ENCODE measurements at regions not wholly inside any gene's neighbourhood (a gene's known extent, or its start where the extent isn't known, plus 50 kb on each side); places are given as distances from the start of the nearest gene placed in this dataset.

DNA sequence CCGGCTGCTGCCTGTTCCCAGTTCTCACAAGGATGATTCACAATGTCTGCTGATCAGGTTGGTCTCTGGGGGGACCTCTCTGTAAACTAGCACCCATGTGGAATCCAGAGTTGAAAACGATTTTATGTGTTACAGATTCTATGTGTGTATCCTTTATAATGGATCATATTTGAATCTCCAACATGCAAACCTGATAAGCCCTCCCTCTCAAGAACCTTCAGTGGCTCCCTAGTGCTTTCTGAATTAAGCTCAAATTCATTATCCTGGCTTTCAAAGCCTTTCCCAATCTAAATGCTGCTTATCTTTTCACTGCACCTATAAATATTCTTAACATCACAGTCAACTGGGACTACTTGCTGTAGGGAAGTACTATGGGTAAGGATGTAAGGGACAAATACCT, 166.8 kb upstream of the USP24 start (continued):
- TF ChIP-seq, protein P1, sequence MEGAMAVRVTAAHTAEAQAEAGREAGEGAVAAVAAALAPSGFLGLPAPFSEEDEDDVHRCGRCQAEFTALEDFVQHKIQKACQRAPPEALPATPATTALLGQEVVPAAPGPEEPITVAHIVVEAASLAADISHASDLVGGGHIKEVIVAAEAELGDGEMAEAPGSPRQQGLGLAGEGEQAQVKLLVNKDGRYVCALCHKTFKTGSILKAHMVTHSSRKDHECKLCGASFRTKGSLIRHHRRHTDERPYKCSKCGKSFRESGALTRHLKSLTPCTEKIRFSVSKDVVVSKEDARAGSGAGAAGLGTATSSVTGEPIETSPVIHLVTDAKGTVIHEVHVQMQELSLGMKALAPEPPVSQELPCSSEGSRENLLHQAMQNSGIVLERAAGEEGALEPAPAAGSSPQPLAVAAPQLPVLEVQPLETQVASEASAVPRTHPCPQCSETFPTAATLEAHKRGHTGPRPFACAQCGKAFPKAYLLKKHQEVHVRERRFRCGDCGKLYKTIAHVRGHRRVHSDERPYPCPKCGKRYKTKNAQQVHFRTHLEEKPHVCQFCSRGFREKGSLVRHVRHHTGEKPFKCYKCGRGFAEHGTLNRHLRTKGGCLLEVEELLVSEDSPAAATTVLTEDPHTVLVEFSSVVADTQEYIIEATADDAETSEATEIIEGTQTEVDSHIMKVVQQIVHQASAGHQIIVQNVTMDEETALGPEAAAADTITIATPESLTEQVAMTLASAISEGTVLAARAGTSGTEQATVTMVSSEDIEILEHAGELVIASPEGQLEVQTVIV (IDR thresholded peaks at IDR 0.05; ENCODE audit: borderline replicate concordance, partially characterized antibody), result no peak
- TF ChIP-seq NFXL1 (IDR thresholded peaks at IDR 0.05; ENCODE audit: borderline replicate concordance), result no peak
- no peak for TF ChIP-seq TAF1 (IDR thresholded peaks at IDR 0.05; ENCODE audit: borderline replicate concordance, low read depth, low read length)
- no peak for TF ChIP-seq RBBP5 (conservative IDR thresholded peaks at IDR 0.05)
- TF ChIP-seq KAT2A (conservative IDR thresholded peaks at IDR 0.05; ENCODE audit: control insufficient read depth, low read depth, low read length), result no peak
- no peak for TF ChIP-seq ESRRA (IDR thresholded peaks at IDR 0.05; ENCODE audit: low read length)
- TF ChIP-seq TCF12 (IDR thresholded peaks at IDR 0.05; ENCODE audit: low read depth, low read length), result no peak

DNA sequence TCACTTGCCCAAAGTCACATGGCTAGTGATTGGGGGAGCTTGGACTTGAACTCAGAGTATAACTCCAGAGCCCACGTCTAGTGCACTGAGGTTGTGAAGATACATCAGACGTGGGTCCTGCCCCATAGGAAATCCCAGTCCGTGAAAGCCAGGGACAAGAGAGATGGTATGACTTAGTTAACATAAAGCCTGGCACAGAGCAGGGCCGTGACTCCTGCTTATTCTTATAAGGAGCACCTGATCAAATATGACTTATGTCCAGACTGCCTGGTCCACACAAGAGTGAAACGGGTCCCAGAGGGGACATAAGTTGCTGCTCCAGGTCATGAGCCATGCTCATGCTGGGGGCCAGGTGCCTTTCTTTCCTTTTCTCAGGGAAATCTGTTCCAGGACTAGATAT, 166.3 kb upstream of the USP24 start:
- BruUV-seq (replicated peaks), result no TSS peak
- Histone ChIP-seq H2AFZ (ENCODE audit: control insufficient read depth, low read depth, low read length) (no peak overlapping the region), H3K36me3 (ENCODE audit: control insufficient read depth in 2 of 2, insufficient read depth in 2 of 2, low read length in 1 of 2) (no peaks in the 10 kb centered on the region), H3K27me3 (replicated peaks in 1 of 2; ENCODE audit: control insufficient read depth in 2 of 2, insufficient read depth in 2 of 2, low read length in 1 of 2) (no peaks in the 10 kb centered on the region; a peak in 2 of 4 replicates), H3K4me1 (ENCODE audit: control insufficient read depth, insufficient read depth, low read length) (no peaks in the 10 kb centered on the region), H4K20me1 (ENCODE audit: control insufficient read depth, insufficient read depth) (no peaks in the 10 kb centered on the region), H3K4me3 (no peak overlapping the region), H3K79me2 (ENCODE audit: control insufficient read depth, insufficient read depth, low read length) (no peaks in the 10 kb centered on the region), H3K4me2 (ENCODE audit: control insufficient read depth, insufficient read depth) (no peak overlapping the region), H3K27ac (ENCODE audit: control insufficient read depth, insufficient read depth) (no peak overlapping the region), H3K9ac (ENCODE audit: control insufficient read depth, insufficient read depth, low read length) (no peak overlapping the region), H3K9me3 (replicated peaks; ENCODE audit: control insufficient read depth, insufficient read depth, low read length) (no peaks in the 10 kb centered on the region)
- intact Hi-C loops (cut with micrococcal nuclease; ENCODE audit: unreplicated experiment), result no loop called here
- SMC1A ChIA-PET (ENCODE audit: uncharacterized antibody, unreplicated experiment), result interaction anchor here (1.9 to 2.9 kb wide), 2 partner anchors 1203 to 1328 kb away, joined by 7 to 12 read pairs; no protein-coding TSS in a partner anchor
- WGBS (ENCODE audit: insufficient coverage, insufficient replicate concordance, low lambda C conversion rate, missing lambda C conversion rate), result 0% methylated on average over 5 of the region's 5 CpGs
- ATAC-seq (no peak), DNase-seq (ENCODE audit: low read depth, low spot score) (no peak), FAIRE-seq (no peak)
- in situ Hi-C loops (cut with MboI), result no loop called here
- POLR2A ChIA-PET, result no interaction called here
- RAD21 ChIA-PET (ENCODE audit: unreplicated experiment), result interaction anchor here (3.6 kb wide), 1 partner anchor 1203 kb away, joined by 26 read pairs; no protein-coding TSS in a partner anchor
- CTCF ChIA-PET, result interaction anchor here (1.9 to 3.7 kb wide), 2 partner anchors 9 to 1203 kb away, joined by 6 to 49 read pairs; no protein-coding TSS in a partner anchor
- TF ChIP-seq TAF1 (IDR thresholded peaks at IDR 0.05; ENCODE audit: borderline replicate concordance, low read depth, low read length), result no peak
- no peak for TF ChIP-seq TCF3 (IDR thresholded peaks at IDR 0.05; ENCODE audit: borderline replicate concordance, insufficient read depth, low read depth, low read length)
- TF ChIP-seq, protein P2, sequence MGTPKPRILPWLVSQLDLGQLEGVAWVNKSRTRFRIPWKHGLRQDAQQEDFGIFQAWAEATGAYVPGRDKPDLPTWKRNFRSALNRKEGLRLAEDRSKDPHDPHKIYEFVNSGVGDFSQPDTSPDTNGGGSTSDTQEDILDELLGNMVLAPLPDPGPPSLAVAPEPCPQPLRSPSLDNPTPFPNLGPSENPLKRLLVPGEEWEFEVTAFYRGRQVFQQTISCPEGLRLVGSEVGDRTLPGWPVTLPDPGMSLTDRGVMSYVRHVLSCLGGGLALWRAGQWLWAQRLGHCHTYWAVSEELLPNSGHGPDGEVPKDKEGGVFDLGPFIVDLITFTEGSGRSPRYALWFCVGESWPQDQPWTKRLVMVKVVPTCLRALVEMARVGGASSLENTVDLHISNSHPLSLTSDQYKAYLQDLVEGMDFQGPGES (IDR thresholded peaks at IDR 0.05), result no peak
- TF ChIP-seq CHD1 (IDR thresholded peaks at IDR 0.05; ENCODE audit: low read depth, low read length), result no peak
- TF ChIP-seq SMARCA5 (IDR thresholded peaks at IDR 0.05), result no peak
- TF ChIP-seq WRNIP1 (IDR thresholded peaks at IDR 0.05; ENCODE audit: borderline replicate concordance, low read depth, low read length), result no peak
- no peak for TF ChIP-seq HDGF (IDR thresholded peaks at IDR 0.05)
- no peak for TF ChIP-seq RCOR1 (conservative IDR thresholded peaks at IDR 0.05; ENCODE audit: low read depth, low read length)
- no peak for TF ChIP-seq STAT3 (IDR thresholded peaks at IDR 0.05; ENCODE audit: low read depth, low read length)
- TF ChIP-seq HDAC2 (IDR thresholded peaks at IDR 0.05), result no peak
- TF ChIP-seq ASH2L (IDR thresholded peaks at IDR 0.05; ENCODE audit: borderline replicate concordance, low read depth), result no peak
- TF ChIP-seq, protein P3, sequence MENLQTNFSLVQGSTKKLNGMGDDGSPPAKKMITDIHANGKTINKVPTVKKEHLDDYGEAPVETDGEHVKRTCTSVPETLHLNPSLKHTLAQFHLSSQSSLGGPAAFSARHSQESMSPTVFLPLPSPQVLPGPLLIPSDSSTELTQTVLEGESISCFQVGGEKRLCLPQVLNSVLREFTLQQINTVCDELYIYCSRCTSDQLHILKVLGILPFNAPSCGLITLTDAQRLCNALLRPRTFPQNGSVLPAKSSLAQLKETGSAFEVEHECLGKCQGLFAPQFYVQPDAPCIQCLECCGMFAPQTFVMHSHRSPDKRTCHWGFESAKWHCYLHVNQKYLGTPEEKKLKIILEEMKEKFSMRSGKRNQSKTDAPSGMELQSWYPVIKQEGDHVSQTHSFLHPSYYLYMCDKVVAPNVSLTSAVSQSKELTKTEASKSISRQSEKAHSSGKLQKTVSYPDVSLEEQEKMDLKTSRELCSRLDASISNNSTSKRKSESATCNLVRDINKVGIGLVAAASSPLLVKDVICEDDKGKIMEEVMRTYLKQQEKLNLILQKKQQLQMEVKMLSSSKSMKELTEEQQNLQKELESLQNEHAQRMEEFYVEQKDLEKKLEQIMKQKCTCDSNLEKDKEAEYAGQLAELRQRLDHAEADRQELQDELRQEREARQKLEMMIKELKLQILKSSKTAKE (IDR thresholded peaks at IDR 0.05; ENCODE audit: low read depth, poor library complexity, severe bottlenecking), result no peak
- no peak for TF ChIP-seq ZBED1 (IDR thresholded peaks at IDR 0.05; ENCODE audit: borderline replicate concordance)
- TF ChIP-seq SIN3A (IDR thresholded peaks at IDR 0.05; ENCODE audit: low read depth, low read length), result no peak
- no peak for TF ChIP-seq CHD4 (IDR thresholded peaks at IDR 0.05)
- TF ChIP-seq TCF7 (IDR thresholded peaks at IDR 0.05; ENCODE audit: borderline replicate concordance), result no peak
